H9 (cell line): ENCODE measurements at regions not wholly inside any gene's neighbourhood (a gene's known extent, or its start where the extent isn't known, plus 50 kb on each side); places are given as distances from the start of the nearest gene placed in this dataset.

ENCODE experiments used
- DNase-seq: peaks from one replicate; pipeline ENCODE4 v3.0.0-alpha.2; 2017
- H2AFZ ChIP-seq: one replicate; pipeline ENCODE4 v1.6.1; 2013; ENCODE audit warnings: mild to moderate bottlenecking, low read length, control low read depth, moderate library complexity
- H2AK5ac ChIP-seq: 2 replicates; pipeline ENCODE4 v1.6.1; 2013; ENCODE audit warnings: low read length, control low read depth, mixed read lengths; ENCODE audit not compliant: insufficient read length
- H2BK120ac ChIP-seq: one replicate; pipeline ENCODE4 v1.6.1; 2013; ENCODE audit warnings: low read depth, mild to moderate bottlenecking, low read length, control low read depth, inconsistent platforms; ENCODE audit not compliant: poor library complexity, severe bottlenecking
- H2BK12ac ChIP-seq: 2 replicates; pipeline ENCODE4 v1.6.1; 2013; ENCODE audit warnings: low read length, control low read depth, mixed read lengths, low read depth; ENCODE audit not compliant: insufficient read length
- H2BK15ac ChIP-seq: 2 replicates; pipeline ENCODE4 v1.6.1; 2013; ENCODE audit warnings: low read depth, low read length, control low read depth
- H2BK20ac ChIP-seq: one replicate; pipeline ENCODE4 v1.6.1; 2013; ENCODE audit warnings: low read depth, mild to moderate bottlenecking, low read length, control low read depth, inconsistent platforms; ENCODE audit not compliant: poor library complexity, severe bottlenecking
- H2BK5ac ChIP-seq: 2 replicates; pipeline ENCODE4 v1.6.1; 2013; ENCODE audit warnings: low read length, control low read depth, mixed read lengths; ENCODE audit not compliant: insufficient read length
- H3K14ac ChIP-seq: 2 replicates; pipeline ENCODE4 v1.6.1; 2013; ENCODE audit warnings: low read length, control low read depth; ENCODE audit not compliant: insufficient read depth
- H3K18ac ChIP-seq: 2 replicates; pipeline ENCODE4 v1.6.1; 2013; ENCODE audit warnings: low read depth, mild to moderate bottlenecking, mixed read lengths, low read length, control low read depth; ENCODE audit not compliant: insufficient read length
- H3K23ac ChIP-seq: 2 replicates; pipeline ENCODE4 v1.6.1; 2013; ENCODE audit warnings: low read length, control low read depth, mixed read lengths, low read depth; ENCODE audit not compliant: insufficient read length
- H3K23me2 ChIP-seq: 2 replicates; pipeline ENCODE4 v1.6.1; 2013; ENCODE audit warnings: low read depth, mild to moderate bottlenecking, mixed read lengths, low read length, control low read depth; ENCODE audit not compliant: insufficient read length, poor library complexity, severe bottlenecking
- H3K27ac ChIP-seq: 2 replicates; pipeline ENCODE4 v1.5.1; 2013; ENCODE audit warnings: low read length, control low read depth, mixed read lengths, low read depth; ENCODE audit not compliant: insufficient read length
- H3K27me3 ChIP-seq: 2 replicates; pipeline ENCODE4 v1.6.1; 2013; ENCODE audit warnings: low read length, control low read depth, inconsistent platforms; ENCODE audit not compliant: insufficient read depth
- H3K4ac ChIP-seq: 2 replicates; pipeline ENCODE4 v1.6.1; 2013; ENCODE audit warnings: low read depth, mild to moderate bottlenecking, control low read depth, inconsistent platforms, low read length, moderate library complexity
- H3K4me1 ChIP-seq: 2 replicates; pipeline ENCODE4 v1.6.1; 2013; ENCODE audit warnings: low read length, control low read depth, inconsistent platforms; ENCODE audit not compliant: insufficient read depth
- H3K4me2 ChIP-seq: 2 replicates; pipeline ENCODE4 v1.6.1; 2013; ENCODE audit warnings: low read length, control low read depth, mixed read lengths; ENCODE audit not compliant: insufficient read length, insufficient read depth
- H3K56ac ChIP-seq: 2 replicates; pipeline ENCODE4 v1.6.1; 2013; ENCODE audit warnings: low read depth, mild to moderate bottlenecking, mixed read lengths, low read length, control low read depth; ENCODE audit not compliant: insufficient read length
- H3K79me1 ChIP-seq: 2 replicates; pipeline ENCODE4 v1.6.1; 2013; ENCODE audit warnings: low read depth, mild to moderate bottlenecking, moderate library complexity, low read length, control low read depth, inconsistent platforms; ENCODE audit not compliant: insufficient read depth, poor library complexity, severe bottlenecking
- H3K79me2 ChIP-seq: 2 replicates; pipeline ENCODE4 v1.6.1; 2013; ENCODE audit warnings: low read length, control low read depth, inconsistent platforms; ENCODE audit not compliant: insufficient read depth
- H3K9ac ChIP-seq: 2 replicates; pipeline ENCODE4 v1.6.1; 2013; ENCODE audit warnings: low read length, control low read depth, mixed read lengths; ENCODE audit not compliant: insufficient read length; ENCODE audit errors: extremely low read depth
- H3K9me3 ChIP-seq: one replicate; pipeline ENCODE4 v1.6.1; 2013; ENCODE audit warnings: low read depth, low read length, inconsistent platforms; ENCODE audit not compliant: control insufficient read depth
- H3T11ph ChIP-seq: one replicate; pipeline ENCODE4 v1.6.1; 2013; ENCODE audit warnings: mild to moderate bottlenecking, low read length, control low read depth, inconsistent platforms
- H4K20me1 ChIP-seq: one replicate; pipeline ENCODE4 v1.6.1; 2013; ENCODE audit not compliant: control insufficient read depth, insufficient read length, insufficient read depth
- H4K5ac ChIP-seq: 2 replicates; pipeline ENCODE4 v1.6.1; 2013; ENCODE audit warnings: low read depth, mild to moderate bottlenecking, mixed read lengths, low read length, control low read depth; ENCODE audit not compliant: insufficient read length
- H4K8ac ChIP-seq: replicated peaks from 2 replicates; pipeline ENCODE4 v1.6.1; 2013; ENCODE audit warnings: low read length, control low read depth, mixed read lengths, low read depth; ENCODE audit not compliant: insufficient read length
- H4K91ac ChIP-seq: 2 replicates; pipeline ENCODE4 v1.6.1; 2013; ENCODE audit warnings: low read depth, mild to moderate bottlenecking, moderate library complexity, mixed read lengths, low read length, control low read depth; ENCODE audit not compliant: insufficient read length
- H3K27ac Mint-ChIP-seq, 3 experiments: 2 replicates in 2 of 3; 3 replicates in 1 of 3; pipeline ENCODE4 v1.8.0; 2020 to 2021; ENCODE audit warnings: mixed read lengths in 3 of 3, mild to moderate bottlenecking in 1 of 3, moderate library complexity in 1 of 3
- H3K27me3 Mint-ChIP-seq: 2 replicates; pipeline ENCODE4 v1.8.0; 2021; ENCODE audit warnings: low read depth, mild to moderate bottlenecking, moderate library complexity, mixed read lengths
- H3K36me3 Mint-ChIP-seq, 3 experiments: 2 replicates in 2 of 3; 3 replicates in 1 of 3; pipeline ENCODE4 v1.8.0; 2020 to 2021; ENCODE audit warnings: low read depth in 3 of 3, mixed read lengths in 3 of 3; ENCODE audit not compliant: insufficient read depth in 1 of 3
- H3K4me1 Mint-ChIP-seq, 2 experiments: 2 replicates each; pipeline ENCODE4 v1.8.0; 2020; ENCODE audit warnings: mixed read lengths in 2 of 2
- H3K4me3 Mint-ChIP-seq, 2 experiments: 2 replicates in 1 of 2; 3 replicates in 1 of 2; pipeline ENCODE4 v1.8.0; 2020 to 2021; ENCODE audit warnings: mild to moderate bottlenecking in 2 of 2, mixed read lengths in 2 of 2, moderate library complexity in 1 of 2
- H3K9me3 Mint-ChIP-seq, 2 experiments: 2 replicates in 1 of 2; 3 replicates in 1 of 2; pipeline ENCODE4 v1.8.0; 2020; ENCODE audit warnings: mild to moderate bottlenecking in 2 of 2, mixed read lengths in 2 of 2, moderate library complexity in 1 of 2
- CTCF ChIP-seq: fragments of 200-600 bp; sonication (generic); conservative IDR thresholded peaks from 3 replicates; pipeline ENCODE4 v1.8.0; 2021; ENCODE audit warnings: antibody characterized with exemption, mild to moderate bottlenecking
- WGBS: extraction: QIAGEN DNeasy Blood & Tissue Kit; methylation state at CpG from one replicate; pipeline ENCODE4 v1.1.7; 2013; ENCODE audit warnings: missing lambda C conversion rate, low lambda C conversion rate, mixed read lengths; ENCODE audit not compliant: insufficient read length; ENCODE audit errors: extremely low coverage; 5-methylcytosine and 5-hydroxymethylcytosine counted together

- Mint-ChIP-seq H3K27me3 (peaks cover 2% of the 10 kb centered on the region; the same call in 1 of the 2 replicates), H3K9me3 (no peaks in the 10 kb centered on the region), H3K4me1 (peaks cover 10% of the 10 kb centered on the region in 2 experiments), H3K27ac (no peak overlapping the region), H3K36me3 (no peaks in the 10 kb centered on the region), H3K4me3 (no peak overlapping the region)
- Histone ChIP-seq H3K79me1 (no peaks in the 10 kb centered on the region), H4K5ac (no peak overlapping the region), H2BK12ac (no peak overlapping the region), H3K9ac (no peak overlapping the region), H2BK5ac (no peak overlapping the region), H2BK15ac (no peak overlapping the region), H2AFZ (no peak overlapping the region), H3T11ph (no peak overlapping the region), H3K27me3 (no peaks in the 10 kb centered on the region), H3K4me2 (no peak overlapping the region), H3K23me2 (no peaks in the 10 kb centered on the region), H4K8ac (no peak overlapping the region), H3K4me1 (no peaks in the 10 kb centered on the region; the same call in 1 of the 2 replicates), H3K27ac (no peak overlapping the region), H3K18ac (no peak overlapping the region), H3K4ac (no peak overlapping the region), H3K23ac (no peak overlapping the region), H4K20me1 (no peaks in the 10 kb centered on the region), H3K56ac (no peak overlapping the region), H3K79me2 (no peaks in the 10 kb centered on the region), H2BK20ac (no peak overlapping the region), H3K14ac (no peak overlapping the region), H3K9me3 (no peaks in the 10 kb centered on the region), H2AK5ac (no peak overlapping the region), H4K91ac (no peak overlapping the region), H2BK120ac (no peak overlapping the region)
- DNase-seq: no peak
- TF ChIP-seq CTCF: no peak
- WGBS: no CpG with 5 or more reads among the region's 4 CpGs
Observed at GRCh38 chr14:54168489-54168888, 211.9 kb upstream of the BMP4 start.
